Amygdala (tissue), 56 donors: ENCODE measurements at regions not wholly inside any gene's neighbourhood (a gene's known extent, or its start where the extent isn't known, plus 50 kb on each side); places are given as distances from the start of the nearest gene placed in this dataset.
A peak's percentile ranks its signal among the peaks of the same experiment; 100 is the strongest.

ENCODE experiments used
- DNase-seq, 56 donors: peaks; one replicate each; lab custom pipeline; 2025; lab: John Stamatoyannopoulos, UW

DNA sequence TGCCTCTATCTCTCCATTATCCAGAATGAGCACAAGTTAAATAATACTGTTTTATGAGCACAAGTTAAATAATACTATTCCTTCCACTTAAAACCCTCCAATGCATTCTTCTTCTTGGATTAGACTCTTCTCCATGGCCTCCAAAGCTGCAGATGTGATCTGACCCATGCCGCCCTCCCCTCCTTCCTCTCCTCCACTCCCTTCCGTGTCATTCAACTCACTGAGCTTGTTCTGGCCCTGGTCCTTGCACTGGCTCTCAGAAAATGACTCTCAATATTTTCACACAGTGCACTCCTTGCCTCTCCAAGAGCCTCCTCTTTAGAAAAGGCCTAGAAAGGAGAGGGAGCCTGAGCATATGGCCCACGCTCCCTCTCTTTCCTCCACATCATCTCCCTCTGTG lies 125.0 kb upstream of the CD93 start:
- DNase-seq: no peak

DNA sequence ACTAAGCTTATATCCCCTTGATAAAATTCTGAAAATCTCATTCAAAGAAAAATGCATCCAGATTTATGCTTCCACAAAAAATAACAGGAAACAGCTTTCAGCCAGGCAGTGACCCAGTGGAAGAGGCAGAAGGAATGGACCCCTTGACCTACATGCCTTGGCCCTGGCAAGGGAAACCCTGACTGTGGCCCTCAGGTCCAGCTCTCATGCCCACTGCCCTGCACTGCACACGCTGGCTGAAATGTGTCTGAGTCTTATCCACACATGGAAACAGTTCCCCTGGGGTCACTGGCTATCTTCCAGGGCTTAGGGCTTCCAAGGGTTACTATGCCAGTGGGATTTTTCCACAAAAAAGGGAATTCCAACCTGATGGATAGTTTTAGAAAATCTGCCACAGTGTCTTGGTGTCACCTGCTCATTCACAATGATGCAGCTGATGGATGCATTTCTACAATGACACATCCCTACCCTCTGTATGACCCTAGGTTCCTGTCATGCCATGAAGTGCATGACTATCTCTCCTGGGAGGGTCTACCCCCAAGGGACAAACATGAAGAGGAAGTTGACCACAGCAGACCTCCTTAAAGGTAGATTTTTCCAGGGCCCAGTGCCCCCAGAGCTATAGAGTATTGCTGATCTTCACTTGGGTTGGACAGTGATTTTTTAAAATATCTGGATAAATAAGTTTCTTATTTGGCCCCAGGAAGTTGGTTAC lies 121.9 kb upstream of the CD93 start:
- DNase-seq: no peak

DNA sequence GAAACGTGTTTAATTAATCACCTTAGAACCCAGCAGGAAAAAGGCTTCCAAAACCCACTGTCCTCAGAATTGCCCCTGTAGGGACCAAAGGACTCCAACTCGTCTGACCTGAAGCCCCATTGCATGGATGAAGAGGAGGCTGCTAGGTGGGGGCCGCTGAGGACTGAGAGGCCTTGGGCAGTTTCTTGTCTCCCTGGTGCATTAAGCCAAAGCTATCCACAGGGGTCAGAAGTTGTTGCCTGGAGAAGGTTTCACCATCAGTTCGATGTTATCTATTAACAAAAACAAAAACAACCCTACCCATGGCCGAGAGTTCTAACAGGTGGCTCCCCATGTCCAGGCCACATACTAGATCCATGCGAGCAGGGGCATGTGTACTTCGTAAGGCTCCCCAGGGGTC lies 120.9 kb upstream of the CD93 start:
- DNase-seq: no peak

DNA sequence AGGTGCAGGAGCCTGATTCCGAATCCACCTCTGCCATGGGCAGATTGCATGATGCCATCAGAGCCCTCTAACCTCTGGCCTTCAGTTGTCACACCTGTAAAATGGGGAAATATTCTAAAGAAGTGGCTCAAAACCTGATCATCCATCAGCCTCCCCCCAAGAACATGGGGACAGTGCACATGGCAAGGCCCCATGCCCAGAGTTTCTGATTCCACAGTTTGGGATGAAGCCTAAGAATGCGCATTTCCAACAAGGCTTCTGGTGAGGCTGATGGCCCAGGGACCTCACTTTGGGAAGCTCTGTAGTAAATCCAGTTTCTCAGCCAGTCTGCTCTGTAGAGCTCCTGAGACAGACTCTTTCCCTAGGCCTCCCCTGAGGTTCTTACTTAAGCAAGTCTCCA lies 119.9 kb upstream of the CD93 start:
- DNase-seq: no peak

DNA sequence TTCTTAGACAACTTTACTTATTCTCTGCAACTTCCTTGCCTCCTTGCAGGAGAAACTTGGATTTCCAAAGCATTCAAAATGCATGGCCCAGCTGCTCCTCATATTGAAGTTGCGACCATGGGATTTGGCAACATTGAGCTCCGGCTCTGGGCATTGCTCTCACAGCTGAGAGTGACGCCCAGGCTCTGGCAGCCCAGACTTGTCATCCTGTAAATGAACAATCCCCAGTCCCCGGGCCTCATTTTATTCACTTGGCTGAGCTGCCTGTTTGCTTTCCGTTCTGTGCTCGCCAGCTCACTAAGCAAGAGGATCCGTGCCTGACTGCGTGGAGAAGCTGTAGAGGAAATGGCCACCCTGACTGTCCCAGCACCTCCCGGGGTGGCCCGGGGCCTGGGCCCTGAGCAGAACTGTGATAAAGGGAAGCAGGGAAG lies 119.5 kb upstream of the CD93 start:
- peak in 53 of 56 donors; percentile 13 to 92 (median 68) for DNase-seq

DNA sequence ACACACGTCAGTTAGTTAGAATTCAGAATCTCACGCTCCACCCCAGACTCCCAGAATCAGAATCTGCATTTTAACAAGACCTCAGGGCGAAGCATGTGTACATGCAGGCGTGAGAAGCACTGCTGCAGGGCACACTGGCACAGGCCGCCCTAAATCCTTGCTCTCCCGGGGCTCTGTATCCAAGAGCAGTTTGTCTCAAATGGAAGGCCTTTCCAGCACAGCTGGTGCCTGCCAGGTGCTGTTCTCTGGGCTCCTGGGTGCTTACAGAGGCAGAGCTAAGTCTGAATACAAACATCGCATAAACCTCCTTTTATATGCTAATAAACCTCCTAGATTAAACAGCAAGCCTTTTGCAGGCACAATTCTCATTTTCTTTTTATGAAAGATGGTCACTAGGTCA lies 119.1 kb upstream of the CD93 start:
- DNase-seq: peak in 22 of 56 donors; percentile 6 to 65 (median 26)

DNA sequence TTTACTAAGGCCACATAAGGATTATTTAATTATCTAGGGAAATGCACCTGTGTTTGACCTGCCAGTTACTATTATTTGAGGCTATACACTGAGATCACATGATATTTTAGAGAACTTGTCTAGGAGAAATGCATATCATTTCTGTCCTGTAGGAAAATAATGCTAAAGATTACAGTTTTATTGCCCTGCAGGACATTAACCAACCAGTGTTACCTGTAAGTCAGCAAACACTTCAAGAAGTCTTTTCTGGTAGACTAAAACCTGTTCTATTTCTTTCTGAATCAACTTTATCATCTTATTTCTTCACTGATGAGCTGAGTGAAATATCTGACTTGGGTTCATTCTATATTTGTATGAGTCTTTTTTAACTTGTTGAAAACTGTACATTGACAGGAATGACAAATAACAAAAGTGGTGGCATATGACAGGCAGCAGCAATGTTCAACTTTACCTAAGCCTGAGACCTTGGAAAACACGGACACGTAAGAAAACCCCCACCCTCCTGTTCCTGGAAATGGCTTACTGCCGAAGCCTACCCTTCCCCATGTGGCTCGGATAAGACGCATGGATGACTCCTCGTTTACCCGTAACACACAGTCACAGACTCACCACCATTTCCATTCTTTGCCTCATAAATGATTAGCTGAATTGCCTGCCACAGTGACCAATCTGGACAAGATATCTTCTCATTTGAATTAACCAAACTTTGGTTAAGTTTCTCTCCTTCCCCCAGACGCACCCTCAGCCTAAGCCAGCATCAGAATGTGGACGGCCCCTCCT lies 118.0 kb upstream of the CD93 start:
- no peak for DNase-seq

DNA sequence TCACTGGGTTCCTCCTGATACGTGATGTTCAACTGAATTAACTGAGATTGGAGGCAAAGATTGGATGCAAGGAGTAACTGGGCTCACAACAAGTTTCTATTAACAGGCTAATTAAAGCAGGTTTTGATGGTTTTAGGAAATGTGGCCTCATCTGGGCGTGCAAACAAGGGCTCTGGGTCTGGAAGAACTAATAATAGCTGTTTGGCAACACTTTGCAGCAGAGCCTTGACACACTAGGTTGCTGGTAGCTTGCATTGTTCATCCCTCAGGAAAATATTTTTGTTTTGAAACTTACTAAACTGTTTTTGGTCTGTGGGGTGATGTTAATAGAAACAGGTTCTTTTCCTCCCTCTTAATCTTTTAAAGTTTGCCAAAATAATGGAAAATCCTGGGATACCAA lies 117.2 kb upstream of the CD93 start:
- no peak for DNase-seq

DNA sequence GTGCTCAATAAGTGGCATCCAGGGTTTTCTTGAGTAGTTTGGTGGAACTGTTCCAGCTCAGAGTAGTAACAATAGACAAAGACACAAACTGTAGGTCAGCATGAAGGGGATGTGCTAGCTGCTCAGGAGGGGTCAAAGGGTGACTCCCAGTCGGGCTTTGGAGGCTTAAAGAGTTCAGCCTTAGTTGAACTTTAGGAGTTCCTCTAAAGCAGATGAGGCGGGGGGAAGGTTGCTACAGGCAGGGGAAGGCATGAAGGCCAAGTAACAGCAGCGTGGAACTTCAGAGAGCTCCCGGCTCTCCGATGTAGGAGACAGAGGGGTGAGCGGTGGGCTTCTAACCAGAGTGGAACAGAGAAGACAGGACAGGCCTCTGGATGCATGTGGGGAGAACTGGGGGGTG lies 115.5 kb upstream of the CD93 start:
- no peak for DNase-seq

DNA sequence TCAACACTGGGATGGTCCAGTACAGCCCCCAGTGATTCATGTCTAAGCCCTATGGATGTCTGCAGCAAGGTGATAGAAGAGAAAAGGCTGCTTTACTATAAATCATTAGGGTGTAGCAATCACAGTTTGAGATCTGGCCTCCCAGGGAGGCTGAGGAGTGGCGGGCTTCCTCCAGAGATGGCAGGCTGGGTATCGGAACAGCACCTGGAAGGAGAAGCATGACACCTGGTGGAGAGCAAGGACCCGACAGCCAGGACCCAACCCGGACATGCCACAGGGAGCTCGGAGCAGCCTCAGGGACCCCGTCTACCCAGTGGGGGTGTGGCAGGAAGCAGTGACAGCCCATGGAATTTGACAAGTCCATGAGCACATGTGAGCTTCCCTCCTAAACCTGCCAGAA lies 114.8 kb upstream of the CD93 start:
- no peak for DNase-seq

DNA sequence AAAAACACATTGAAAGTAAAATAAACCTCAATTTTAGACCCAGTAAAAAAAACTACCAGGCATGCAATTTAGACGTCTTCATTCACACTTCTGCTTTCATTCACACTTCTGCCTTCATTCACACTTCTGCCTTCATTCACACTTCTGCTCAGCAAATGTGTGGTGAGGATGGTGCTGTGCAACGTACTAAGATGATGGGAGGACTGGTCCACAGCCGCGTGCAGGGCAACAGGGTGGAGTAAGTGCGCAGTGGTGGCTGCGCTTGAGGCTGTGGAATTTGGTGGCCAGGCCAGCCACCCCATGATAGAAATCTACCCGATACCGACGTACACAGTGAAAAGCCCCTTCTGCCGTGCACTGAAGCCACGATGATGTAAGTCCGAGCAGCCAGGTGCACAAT lies 114.3 kb upstream of the CD93 start:
- DNase-seq: peak in 3 of 56 donors; percentile 7 to 14 (median 14)

DNA sequence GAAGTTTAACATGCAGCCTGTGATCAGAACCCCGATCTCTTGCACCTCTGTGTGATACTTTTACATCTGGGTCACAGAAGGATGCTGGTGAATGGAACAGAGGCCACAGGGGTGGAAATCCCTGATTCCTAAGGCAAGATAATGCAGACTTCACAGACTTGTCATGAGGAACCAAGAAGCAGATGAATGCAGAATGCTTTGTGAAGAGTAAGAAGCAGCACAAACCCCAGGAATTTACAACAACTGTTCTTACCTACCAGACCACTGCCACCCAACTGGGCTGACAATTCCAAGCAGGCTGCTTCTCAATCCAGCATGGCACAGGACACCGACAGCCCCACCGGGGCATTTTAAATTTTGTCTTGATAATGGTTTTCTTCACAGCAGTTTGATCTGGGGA lies 113.2 kb upstream of the CD93 start:
- no peak for DNase-seq

DNA sequence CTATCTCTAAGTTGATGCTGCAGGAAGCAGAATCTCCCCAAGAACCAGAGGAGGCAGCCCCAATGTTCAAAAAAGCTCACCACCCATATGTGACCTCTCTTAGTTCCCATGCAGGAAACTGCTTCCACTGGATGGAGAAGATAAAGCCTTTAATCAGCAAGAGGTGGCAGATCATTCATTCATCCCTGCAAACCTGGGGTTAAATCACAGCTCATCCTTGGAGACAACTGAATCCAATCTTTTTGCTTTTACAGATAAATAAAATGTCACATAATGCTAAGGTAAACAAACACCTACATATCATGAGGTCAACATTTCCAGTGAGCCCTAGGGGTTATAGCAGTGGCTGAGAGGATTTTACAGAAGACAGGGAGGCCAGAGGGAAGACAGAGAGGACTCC lies 112.7 kb upstream of the CD93 start:
- DNase-seq: no peak

DNA sequence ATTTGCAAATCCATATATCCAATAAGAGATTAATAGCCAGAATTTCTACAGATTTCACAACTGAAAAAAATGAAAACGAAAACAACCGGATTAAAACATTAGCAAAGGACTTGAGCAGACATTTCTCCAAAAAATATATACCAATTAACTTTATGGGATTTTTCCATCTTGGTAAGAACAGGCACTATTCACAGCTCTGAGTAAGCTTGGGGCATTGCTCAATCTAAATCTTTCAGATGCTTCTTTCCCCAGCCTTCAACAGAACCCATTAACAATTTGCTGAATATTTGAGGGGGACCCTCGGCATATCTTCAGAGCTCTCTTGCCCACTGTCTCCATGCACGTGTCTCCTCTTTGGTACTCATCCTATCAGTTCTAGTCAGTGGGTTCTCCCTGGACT lies 111.7 kb upstream of the CD93 start:
- DNase-seq: no peak

DNA sequence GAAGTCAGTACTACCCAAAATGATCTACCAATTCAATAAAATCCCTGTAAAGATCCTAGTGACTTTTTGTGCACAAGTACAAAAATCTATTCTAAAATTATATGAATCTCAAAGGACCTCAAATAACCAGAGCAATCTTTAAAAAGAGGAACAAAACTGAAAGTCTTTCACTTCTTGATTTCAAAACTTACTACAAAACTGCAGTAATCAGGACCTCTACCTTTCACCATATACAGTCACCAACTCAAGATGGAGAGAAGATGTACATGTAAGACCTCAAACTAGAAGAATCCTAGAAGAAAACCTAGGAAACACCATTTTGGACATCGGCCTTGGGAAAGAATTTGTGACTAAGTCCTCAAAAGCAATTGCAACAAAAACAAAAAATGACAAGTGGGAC lies 109.5 kb upstream of the CD93 start:
- DNase-seq: no peak

DNA sequence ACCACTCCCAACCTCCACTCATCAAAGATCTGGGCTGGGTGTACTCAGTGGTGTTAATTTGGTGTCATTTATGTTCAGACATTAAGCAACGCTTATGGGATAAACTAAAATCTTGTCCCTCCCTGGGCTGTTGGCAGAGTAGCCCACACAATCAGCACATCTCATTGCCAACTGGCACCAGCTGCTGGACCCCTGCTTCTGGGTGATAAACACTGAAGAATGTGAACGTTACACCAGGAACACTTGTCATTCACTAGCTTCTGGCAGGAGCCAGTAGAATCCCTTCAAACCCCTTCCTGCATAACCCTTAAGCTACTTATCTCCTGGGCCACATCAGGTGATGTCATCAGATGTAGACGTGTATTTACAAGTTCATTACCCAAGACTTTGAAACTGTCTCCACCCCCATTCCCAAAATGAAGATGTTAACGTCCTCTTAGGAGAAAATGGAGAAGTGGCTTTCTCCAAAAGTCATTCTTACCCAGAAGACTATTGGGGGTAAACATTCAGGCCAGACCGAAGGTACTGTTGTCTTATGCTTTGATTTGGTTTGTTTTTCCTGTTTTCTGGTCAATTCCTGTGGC lies 107.8 kb upstream of the CD93 start:
- no peak for DNase-seq

DNA sequence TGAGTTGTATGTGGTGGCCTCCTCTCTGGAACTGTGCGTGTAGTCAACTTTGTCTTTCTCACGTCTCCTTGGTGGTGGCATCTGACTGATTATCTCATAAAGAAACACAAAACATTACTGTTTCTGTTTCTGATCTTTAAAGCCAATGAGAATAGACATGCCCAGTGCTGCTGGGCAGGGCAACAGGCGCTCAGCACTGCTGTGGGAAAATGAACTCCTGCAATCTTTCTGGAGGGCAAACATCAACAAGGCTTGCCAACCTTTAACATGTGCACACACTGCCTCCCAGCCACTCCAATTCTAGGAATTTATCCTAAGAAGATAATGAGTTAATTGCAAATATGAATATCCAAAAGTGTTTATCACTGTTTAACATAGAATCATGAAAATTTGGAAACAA lies 106.3 kb upstream of the CD93 start:
- DNase-seq: no peak

DNA sequence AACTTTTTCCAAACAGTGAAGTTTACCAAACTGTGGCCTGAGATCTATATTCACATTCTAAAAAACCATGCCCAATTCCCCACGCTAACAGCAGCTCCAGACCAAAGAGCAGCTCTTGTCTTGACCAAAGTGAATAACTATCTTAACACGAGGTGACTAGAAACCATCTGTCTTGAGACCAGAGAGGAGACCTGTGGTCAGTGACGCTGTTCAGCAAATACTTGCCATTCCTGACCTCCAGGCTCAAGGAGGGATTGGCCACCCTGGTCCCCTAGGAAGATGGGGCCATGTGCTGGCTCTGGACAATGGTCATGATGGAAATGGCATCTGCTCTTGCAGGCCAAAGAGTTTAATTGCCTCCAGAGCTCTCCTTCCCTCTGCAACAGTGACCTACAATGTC lies 104.4 kb upstream of the CD93 start:
- DNase-seq: no peak

DNA sequence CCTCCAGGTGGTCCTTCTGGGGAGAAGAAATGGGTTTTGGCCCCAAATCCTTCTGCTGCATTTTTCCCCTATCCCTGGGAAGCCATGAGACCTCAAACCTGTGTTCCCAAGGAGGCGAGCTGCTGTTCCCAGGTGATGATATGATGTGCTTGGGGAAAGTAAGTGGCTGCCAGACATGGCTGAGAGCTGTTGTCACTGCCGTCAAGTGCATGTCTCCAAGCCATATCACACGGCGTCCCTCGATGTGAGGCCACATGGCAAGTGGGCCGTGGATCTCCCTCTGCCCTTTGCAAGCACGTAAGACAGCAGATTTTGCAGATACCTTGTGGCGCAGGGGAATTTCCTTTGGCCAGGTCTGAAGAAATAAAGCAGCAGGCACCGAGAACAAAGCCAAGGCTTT lies 103.7 kb upstream of the CD93 start:
- DNase-seq: no peak

DNA sequence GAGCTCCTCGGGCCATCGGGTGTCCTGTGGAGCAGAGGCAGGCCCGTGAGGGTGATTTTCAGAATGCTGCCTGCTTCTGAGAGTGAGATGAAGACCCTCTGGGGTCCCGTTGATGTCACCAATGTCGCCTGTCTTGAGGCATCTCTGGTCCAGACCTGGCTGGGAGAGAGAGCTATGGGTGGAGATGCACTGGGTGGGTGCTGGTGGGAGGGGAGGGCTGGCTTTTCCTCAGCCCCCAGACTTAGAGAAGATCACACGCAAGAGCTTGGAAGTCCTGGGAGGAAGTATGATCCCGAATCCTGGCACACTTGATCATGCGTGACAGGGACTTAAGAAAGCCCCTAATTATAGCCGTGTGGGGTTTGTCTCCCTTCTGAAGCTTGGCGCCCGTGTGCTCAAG lies 103.2 kb upstream of the CD93 start:
- DNase-seq: no peak

DNA sequence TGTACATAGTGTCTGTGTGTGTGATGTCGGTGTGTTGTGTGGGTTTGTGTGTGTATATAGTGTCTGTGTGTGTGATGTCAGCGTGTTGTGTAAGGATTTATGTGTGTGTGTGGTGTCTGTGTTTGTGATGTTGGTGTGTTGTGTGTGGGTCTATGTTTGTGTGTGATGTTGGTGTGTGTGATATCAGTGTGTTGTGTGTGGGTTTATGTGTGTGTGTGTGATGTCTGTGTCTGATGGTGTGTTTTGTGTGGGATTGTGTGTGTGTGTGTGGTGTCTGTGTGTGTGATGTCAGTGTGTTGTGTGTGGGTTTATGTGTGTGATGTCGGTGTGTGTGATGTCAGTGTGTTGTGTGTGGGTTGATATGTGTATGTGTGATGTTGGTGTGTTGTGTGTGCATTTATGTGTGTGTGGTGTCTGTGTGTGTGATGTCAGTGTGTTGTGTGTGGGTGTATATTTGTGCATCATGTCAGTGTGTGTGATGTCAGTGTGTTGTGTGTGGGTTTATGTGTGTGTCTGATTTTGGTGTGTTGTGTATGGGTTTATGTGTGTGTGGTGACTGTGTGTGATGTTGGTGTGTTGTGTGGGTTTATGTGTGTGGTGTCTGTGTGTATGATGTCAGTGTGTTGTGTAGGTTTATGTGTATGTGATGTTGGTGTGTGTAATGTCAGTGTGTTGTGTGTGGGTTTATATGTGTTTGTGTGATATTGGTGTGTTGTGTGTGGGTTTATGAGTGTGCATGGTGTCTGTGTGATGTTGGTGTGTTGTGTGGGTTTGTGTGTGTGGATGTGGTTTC lies 102.4 kb upstream of the CD93 start:
- no peak for DNase-seq
